SK-N-SH treated with all-trans-retinoic acid at 6 μM for 48 hours (cell line): ENCODE measurements at regions not wholly inside any gene's neighbourhood (a gene's known extent, or its start where the extent isn't known, plus 50 kb on each side); places are given as distances from the start of the nearest gene placed in this dataset.

Experiments used
- ARNTL ChIP-seq: fragments of 450-650 bp; formaldehyde crosslinking; IDR thresholded peaks from 2 replicates; pipeline ENCODE4 v1.5.0; 2020; ENCODE audit warnings: low read depth, mild to moderate bottlenecking, moderate library complexity, borderline replicate concordance
- RARB ChIP-seq: fragments of 250-450 bp; sonication (Bioruptor Pico); IDR thresholded peaks from 2 replicates; pipeline ENCODE4 v1.8.0; 2021; ENCODE audit warnings: mild to moderate bottlenecking, moderate library complexity

DNA sequence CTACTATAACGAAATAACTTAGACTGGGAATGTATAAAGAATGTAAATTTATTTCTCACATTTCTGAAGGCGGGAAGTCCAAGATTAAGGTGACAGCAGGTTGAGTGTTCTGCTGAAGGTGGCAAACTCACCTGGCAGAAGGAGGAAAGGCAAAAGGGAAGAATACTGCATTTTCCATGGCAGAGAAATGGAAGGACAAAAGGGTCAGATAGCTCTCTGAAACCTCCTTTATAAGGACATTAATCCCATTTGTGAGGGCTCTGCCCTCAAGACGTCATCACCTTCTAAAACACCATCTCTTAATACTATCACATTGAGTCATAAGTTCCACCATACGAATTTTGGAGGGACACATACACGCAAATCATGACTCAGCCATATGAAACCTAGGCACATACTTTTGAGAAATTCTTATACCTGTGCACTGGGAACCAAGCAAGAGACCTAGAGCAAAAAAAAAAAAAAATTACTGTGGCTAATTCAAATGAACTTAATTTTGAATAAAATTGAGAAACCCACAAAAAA is 1669.3 kb upstream of the FLRT2 start:
- TF ChIP-seq RARB (no peak), ARNTL (CRISPR knock-in tag) (no peak)
